Heart left ventricle (tissue), 16 donors: ENCODE measurements at regions not wholly inside any gene's neighbourhood (a gene's known extent, or its start where the extent isn't known, plus 50 kb on each side); places are given as distances from the start of the nearest gene placed in this dataset.

ENCODE experiments used
- ATAC-seq, 4 donors: fragments of 200-7000 bp; cut with Tn5 transposase; one replicate each; pipeline ENCODE4 v1.9.1; 2020 to 2022; ENCODE audit warnings: moderate library complexity in 4 of 4, mild to moderate bottlenecking in 3 of 4, moderate number of reproducible peaks in 1 of 4
- DNase-seq, 5 donors: peaks; one replicate each; pipeline ENCODE4 v3.0.0-alpha.2; 2020
- H3K27ac ChIP-seq, 12 donors: fragments of 200-600 bp; sonication (generic) in 4 of 12; one replicate each; pipeline versions ENCODE4 v1.5.0 to v1.8.0; 2016 to 2022; ENCODE audit warnings: mild to moderate bottlenecking in 2 of 12
- H3K27me3 ChIP-seq, 9 donors: fragments of 200-600 bp; sonication (generic) in 2 of 9; one replicate each; pipeline versions ENCODE4 v1.5.1 to v1.8.0; 2016 to 2022; ENCODE audit warnings: mild to moderate bottlenecking in 3 of 9
- H3K36me3 ChIP-seq, 9 donors: fragments of 200-600 bp; sonication (generic) in 2 of 9; one replicate each; pipeline versions ENCODE4 v1.5.0 to v1.8.0; 2018 to 2022; ENCODE audit warnings: mild to moderate bottlenecking in 2 of 9
- H3K4me1 ChIP-seq, 12 donors: fragments of 200-600 bp; sonication (generic) in 4 of 12; one replicate each; pipeline versions ENCODE4 v1.5.0 to v1.8.0; 2016 to 2022; ENCODE audit warnings: mild to moderate bottlenecking in 3 of 12
- H3K4me3 ChIP-seq, 12 donors: fragments of 200-600 bp; sonication (generic) in 4 of 12; one replicate each; pipeline versions ENCODE4 v1.5.0 to v1.8.0; 2017 to 2022; ENCODE audit warnings: mild to moderate bottlenecking in 9 of 12, moderate library complexity in 4 of 12
- H3K9me3 ChIP-seq, 12 donors: fragments of 200-600 bp; sonication (generic) in 4 of 12; one replicate each; pipeline versions ENCODE4 v1.5.0 to v1.8.0; 2016 to 2022; ENCODE audit warnings: mild to moderate bottlenecking in 1 of 12
- POLR2A ChIP-seq, 2 donors: fragments of 450-650 bp; IDR thresholded peaks; one replicate each; pipeline ENCODE4 v1.6.1; 2017; ENCODE audit warnings: antibody characterized with exemption in 2 of 2, mild to moderate bottlenecking in 2 of 2, moderate library complexity in 2 of 2
- whole genome bisulfite sequencing, 4 donors: extraction: QIAGEN DNeasy Blood & Tissue Kit in 2 of 4; methylation state at CpG; one replicate each; pipeline versions ENCODE4 v1.1.5 to v1.1.7; 2013 to 2018; 5-methylcytosine and 5-hydroxymethylcytosine counted together
- intact Hi-C, 10 donors: fragments of 100-400 bp; cut with DNase I; formaldehyde crosslinking; loops; one replicate each; pipeline versions ENCODE4 v1.11.1 to v1.14.2; 2022
- TF ChIP-seq, protein P1 (sequence below), 12 donors: fragments of 200-600 bp; sonication (generic) in 4 of 12; IDR thresholded peaks; one replicate each; pipeline versions ENCODE4 v1.5.0 to v1.8.0; 2018 to 2022; ENCODE audit warnings: antibody characterized with exemption in 12 of 12, mild to moderate bottlenecking in 5 of 12
- donor health status: ischemic (EF 13 %, LVEDD 7.1; RV severe dilation, severe dysfunction).
- donor health status: healthy with polysubstance abuse.
- donor health status: DM: no; HTN: yes; CAD: no.
- donor health status: DM: no; HTN: no; CAD: no.
- donor health status: ischemic (EF 25% LVEDD 6.9; RV normal size, moderate dysfunction).
- donor health status: ischemic (EF 25% LVEDD 5.7; RV mildly dilated, moderate dysfunction).
- donor health status: healthy.
- donor health status: DM: yes; HTN: yes; CAD: no.
- donor health status: ischemic (EF 35%, LVEDD 5.7; RV mildly dilated, moderate dysfunction).
- donor health status: nonischemic (EF 11% LVEDD 7.7; RV severe dilation, severe dysfunction).
- donor health status: DM: yes; HTN: yes; CAD: no.
- donor health status: PGD.
- donor health status: ischemic (EF 29% LVEDD 5.4; RV normal size, mild dysfunction).
- donor health status: nonischemic (EF 23%, LVEDD 6.1; RV moderate dilation, normal function).

DNA sequence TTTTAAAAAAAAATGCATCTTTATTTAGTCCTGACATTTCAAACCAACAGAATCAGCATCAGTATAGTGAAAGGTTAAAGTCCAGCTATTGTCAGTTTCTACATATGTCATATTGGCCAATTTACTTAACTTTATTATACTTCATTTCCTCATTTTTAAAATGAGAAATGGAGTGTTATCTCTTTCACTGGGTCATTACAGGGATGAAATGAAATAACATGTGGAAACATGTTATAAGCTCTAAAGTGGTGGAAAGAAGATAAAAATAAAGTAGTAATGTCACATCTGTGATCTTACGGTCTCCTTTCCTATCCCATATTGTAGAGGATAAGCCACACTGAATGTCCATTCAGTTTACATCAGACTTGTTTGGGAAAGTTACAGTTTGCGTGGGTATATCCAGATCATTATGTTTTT, 780.1 kb downstream of the TUSC7 start:
- no peak overlapping the region for H3K4me3 ChIP-seq
- no peaks in the 10 kb centered on the region for H3K4me1 ChIP-seq
- H3K27me3 ChIP-seq: no peaks in the 10 kb centered on the region
- H3K36me3 ChIP-seq: no peaks in the 10 kb centered on the region
- 83 to 93% (median 88%) methylated on average over 2 of the region's 2 CpGs for WGBS, 4 donors
- no peak for DNase-seq
- no peak overlapping the region for H3K27ac ChIP-seq
- TF ChIP-seq, protein P1, sequence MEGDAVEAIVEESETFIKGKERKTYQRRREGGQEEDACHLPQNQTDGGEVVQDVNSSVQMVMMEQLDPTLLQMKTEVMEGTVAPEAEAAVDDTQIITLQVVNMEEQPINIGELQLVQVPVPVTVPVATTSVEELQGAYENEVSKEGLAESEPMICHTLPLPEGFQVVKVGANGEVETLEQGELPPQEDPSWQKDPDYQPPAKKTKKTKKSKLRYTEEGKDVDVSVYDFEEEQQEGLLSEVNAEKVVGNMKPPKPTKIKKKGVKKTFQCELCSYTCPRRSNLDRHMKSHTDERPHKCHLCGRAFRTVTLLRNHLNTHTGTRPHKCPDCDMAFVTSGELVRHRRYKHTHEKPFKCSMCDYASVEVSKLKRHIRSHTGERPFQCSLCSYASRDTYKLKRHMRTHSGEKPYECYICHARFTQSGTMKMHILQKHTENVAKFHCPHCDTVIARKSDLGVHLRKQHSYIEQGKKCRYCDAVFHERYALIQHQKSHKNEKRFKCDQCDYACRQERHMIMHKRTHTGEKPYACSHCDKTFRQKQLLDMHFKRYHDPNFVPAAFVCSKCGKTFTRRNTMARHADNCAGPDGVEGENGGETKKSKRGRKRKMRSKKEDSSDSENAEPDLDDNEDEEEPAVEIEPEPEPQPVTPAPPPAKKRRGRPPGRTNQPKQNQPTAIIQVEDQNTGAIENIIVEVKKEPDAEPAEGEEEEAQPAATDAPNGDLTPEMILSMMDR (IDR thresholded peaks at IDR 0.05): no peak
- TF ChIP-seq POLR2A (IDR thresholded peaks at IDR 0.05): no peak
- no peak for ATAC-seq
- intact Hi-C loops: no loop called here
- no peaks in the 10 kb centered on the region for H3K9me3 ChIP-seq

DNA sequence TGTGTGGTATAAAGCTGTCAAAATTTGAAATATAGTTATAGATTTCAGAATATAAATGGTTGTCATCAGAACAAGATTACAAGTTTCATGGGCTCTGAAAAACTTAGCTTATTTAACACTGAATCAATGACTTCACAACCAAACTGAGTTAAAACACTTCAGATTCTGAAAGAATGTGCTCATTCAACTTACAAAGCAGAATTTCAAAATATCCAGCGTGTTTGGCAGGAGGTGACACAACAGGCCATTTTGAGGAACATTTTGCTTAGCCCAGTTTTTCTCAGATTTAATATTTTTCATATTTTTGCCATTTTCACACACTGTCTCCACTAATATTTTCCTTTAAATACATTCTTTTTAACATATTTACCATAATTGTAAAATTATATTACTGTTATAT, 781.1 kb downstream of the TUSC7 start:
- Histone ChIP-seq H3K36me3 (no peaks in the 10 kb centered on the region), H3K27me3 (no peaks in the 10 kb centered on the region), H3K27ac (no peak overlapping the region), H3K4me3 (no peak overlapping the region), H3K4me1 (no peaks in the 10 kb centered on the region), H3K9me3 (no peaks in the 10 kb centered on the region)
- TF ChIP-seq POLR2A (IDR thresholded peaks at IDR 0.05): no peak
- TF ChIP-seq, protein P1 (IDR thresholded peaks at IDR 0.05): no peak
- intact Hi-C loops: no loop called here
- no peak for ATAC-seq
- WGBS, 4 donors: 61 to 76% (median 76%) methylated on average over 1 of the region's 1 CpG
- no peak for DNase-seq

DNA sequence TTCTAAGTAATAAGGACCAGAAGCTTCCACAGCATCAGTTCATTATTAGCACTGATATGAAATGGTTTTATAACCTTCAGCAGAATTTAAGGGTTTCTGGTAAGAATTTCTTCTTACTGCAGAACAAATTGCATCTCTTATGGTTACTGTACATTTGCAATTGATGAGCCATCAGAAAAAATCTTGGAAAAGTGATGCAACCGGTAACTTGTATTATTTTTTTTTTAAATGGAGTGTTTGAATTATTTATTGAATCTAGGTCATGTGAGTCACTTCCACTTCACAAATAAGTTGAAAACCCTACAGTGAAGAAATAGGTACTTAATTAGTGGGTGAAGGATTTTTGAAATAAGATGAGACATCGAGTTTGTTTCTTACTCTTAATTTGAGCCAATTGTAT, 786.0 kb downstream of the TUSC7 start:
- intact Hi-C loops: no loop called here
- DNase-seq (no peak), ATAC-seq (no peak)
- no peaks in the 10 kb centered on the region for H3K36me3 ChIP-seq
- H3K4me1 ChIP-seq: no peaks in the 10 kb centered on the region
- TF ChIP-seq, protein P1 (IDR thresholded peaks at IDR 0.05): no peak
- TF ChIP-seq POLR2A (IDR thresholded peaks at IDR 0.05): no peak
- 91 to 95% (median 93%) methylated on average over 2 of the region's 2 CpGs for WGBS, 4 donors
- no peak overlapping the region for H3K4me3 ChIP-seq
- no peaks in the 10 kb centered on the region for H3K27me3 ChIP-seq
- H3K27ac ChIP-seq: no peak overlapping the region
- H3K9me3 ChIP-seq: no peaks in the 10 kb centered on the region

DNA sequence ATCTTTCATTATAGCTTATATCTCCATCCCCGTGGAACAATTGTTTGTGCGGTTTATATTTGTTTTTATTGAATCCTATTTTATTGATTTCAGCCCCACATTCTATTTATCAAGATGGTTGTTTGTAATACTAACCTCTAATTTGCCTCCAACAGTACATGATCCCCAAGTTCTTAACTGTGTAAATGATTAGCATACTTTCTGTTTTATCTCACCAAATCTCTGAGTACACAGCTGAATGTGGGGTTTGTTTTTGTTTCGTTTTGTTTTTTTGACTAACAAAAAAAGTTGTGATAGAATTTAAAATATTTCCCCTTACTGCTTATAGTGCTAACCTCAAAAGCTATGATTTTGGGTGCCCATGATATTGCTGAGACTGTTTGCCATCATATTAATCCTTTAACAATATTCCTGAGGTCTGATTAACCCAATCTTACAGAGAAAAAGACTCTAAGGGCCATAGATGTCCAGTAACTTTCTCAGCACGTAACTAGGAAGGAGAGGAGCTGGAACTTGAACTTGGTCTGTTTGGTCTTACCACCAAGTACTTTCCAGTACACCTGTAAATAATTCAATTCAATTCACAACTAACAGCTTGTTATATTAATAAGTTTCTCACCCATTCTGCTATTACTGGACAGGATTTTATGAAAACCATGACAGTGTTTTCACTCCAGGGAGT, 789.8 kb downstream of the TUSC7 start:
- no peaks in the 10 kb centered on the region for H3K36me3 ChIP-seq
- ATAC-seq (no peak), DNase-seq (no peak)
- no peak for TF ChIP-seq POLR2A (IDR thresholded peaks at IDR 0.05)
- TF ChIP-seq, protein P1 (IDR thresholded peaks at IDR 0.05): no peak
- no peaks in the 10 kb centered on the region for H3K9me3 ChIP-seq
- no peaks in the 10 kb centered on the region for H3K27me3 ChIP-seq
- H3K4me1 ChIP-seq: no peaks in the 10 kb centered on the region
- intact Hi-C loops: no loop called here
- 83 to 89% (median 84%) methylated on average over 4 of the region's 4 CpGs for WGBS, 4 donors
- H3K4me3 ChIP-seq: no peak overlapping the region
- no peak overlapping the region for H3K27ac ChIP-seq
